NCI-H1048 (cell line): ENCODE measurements at regions not wholly inside any gene's neighbourhood (a gene's known extent, or its start where the extent isn't known, plus 50 kb on each side); places are given as distances from the start of the nearest gene placed in this dataset.
A peak's percentile ranks its signal among the peaks of the same experiment; 100 is the strongest.
"Not testable (repeated sequence)": the region's sequence is repeated elsewhere in the genome, so short reads cannot be mapped to it uniquely, and the experiment has no call there.

ENCODE experiments used
- DNase-seq: peaks from one replicate; lab custom pipeline; 2025; lab: John Stamatoyannopoulos, UW

GRCh38 chr6:22748681-22749080, 179.3 kb downstream of the HDGFL1 start:
- DNase-seq: no peak

GRCh38 chr6:22749696-22750095, 180.3 kb downstream of the HDGFL1 start:
- DNase-seq: no peak

- DNase-seq: no peak
Measured at GRCh38 chr6:22751223-22751622, 181.9 kb downstream of the HDGFL1 start.

- DNase-seq: no peak
Measured at GRCh38 chr6:22752522-22752921, 183.2 kb downstream of the HDGFL1 start.

GRCh38 chr6:22754061-22754460, 184.7 kb downstream of the HDGFL1 start:
- DNase-seq: no peak

GRCh38 chr6:22755605-22756004, 186.2 kb downstream of the HDGFL1 start:
- DNase-seq: no peak

GRCh38 chr6:22756365-22756764, 187.0 kb downstream of the HDGFL1 start:
- DNase-seq: no peak

GRCh38 chr6:22764496-22764895, 195.1 kb downstream of the HDGFL1 start:
- no peak for DNase-seq

- no peak for DNase-seq
Measured at GRCh38 chr6:22765015-22765414, 195.6 kb downstream of the HDGFL1 start.

GRCh38 chr6:22766979-22767378, 197.6 kb downstream of the HDGFL1 start:
- no peak for DNase-seq

- peak; percentile 14 for DNase-seq
Measured at GRCh38 chr6:22770054-22770453, 200.7 kb downstream of the HDGFL1 start.

GRCh38 chr6:22774129-22774528, 204.8 kb downstream of the HDGFL1 start:
- DNase-seq: no peak

- DNase-seq: not testable (repeated sequence)
Measured at GRCh38 chr6:22778438-22778837, 209.1 kb downstream of the HDGFL1 start.

- no peak for DNase-seq
Measured at GRCh38 chr6:22779062-22779461, 209.7 kb downstream of the HDGFL1 start.

GRCh38 chr6:22783931-22784330, 214.6 kb downstream of the HDGFL1 start:
- no peak for DNase-seq

- DNase-seq: peak; percentile 74
Measured at GRCh38 chr6:22784601-22785410, 215.4 kb downstream of the HDGFL1 start.

GRCh38 chr6:22788038-22788437, 218.7 kb downstream of the HDGFL1 start:
- DNase-seq: no peak

- no peak for DNase-seq
Measured at GRCh38 chr6:22789315-22789714, 219.9 kb downstream of the HDGFL1 start.

- no peak for DNase-seq
Measured at GRCh38 chr6:22794844-22795243, 225.5 kb downstream of the HDGFL1 start.

- DNase-seq: no peak
Measured at GRCh38 chr6:22800451-22800850, 231.1 kb downstream of the HDGFL1 start.

GRCh38 chr6:22801831-22802230, 232.5 kb downstream of the HDGFL1 start:
- DNase-seq: no peak

GRCh38 chr6:22804620-22805261, 235.4 kb downstream of the HDGFL1 start:
- no peak for DNase-seq

- DNase-seq: no peak
Measured at GRCh38 chr6:22807261-22807660, 237.9 kb downstream of the HDGFL1 start.

- DNase-seq: no peak
Measured at GRCh38 chr6:22807818-22808217, 238.5 kb downstream of the HDGFL1 start.
